Frontal cortex (tissue), 3 donors: ENCODE measurements at regions not wholly inside any gene's neighbourhood (a gene's known extent, or its start where the extent isn't known, plus 50 kb on each side); places are given as distances from the start of the nearest gene placed in this dataset.

Experiments used
- DNase-seq, 2 donors: peaks; one replicate each; pipeline ENCODE4 v3.0.0; 2012; ENCODE audit warnings: low spot score in 2 of 2
- FAIRE-seq: peaks from 2 replicates; lab custom pipeline; 2012; peaks lifted over from hg19 to GRCh38; lab: Jason Lieb, UNC
- donor health status: control.
- donor health status: control.
- donor health status: control.

GRCh38 chr6:56350628-56351260 lies 103.4 kb upstream of the COL21A1 start:
- no peak for FAIRE-seq

DNA sequence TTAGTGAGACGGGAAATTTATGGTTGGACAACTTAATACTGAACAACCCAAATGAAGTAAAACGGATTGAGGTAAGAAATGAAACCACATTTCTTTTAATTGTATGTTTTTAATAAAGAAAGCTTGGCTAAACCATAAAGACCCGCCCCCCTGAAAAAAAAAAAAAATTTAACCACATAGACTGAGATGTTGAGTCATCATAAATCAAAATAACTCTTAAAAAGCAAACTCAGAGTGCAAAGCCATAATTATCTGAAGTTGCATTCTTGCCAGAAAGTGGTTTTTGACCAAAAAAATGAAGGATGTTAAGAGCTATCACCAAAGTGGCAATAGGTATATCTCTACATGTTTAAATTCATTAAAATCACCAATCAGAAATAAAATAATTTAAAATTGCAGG lies 101.8 kb upstream of the COL21A1 start:
- no peak for DNase-seq
- no peak for FAIRE-seq

More at GRCh38 chr6:56350628-56351260, 103.4 kb upstream of the COL21A1 start:
- no peak for DNase-seq

- DNase-seq (no peak), FAIRE-seq (no peak)
Measured at GRCh38 chr6:56348578-56348977, 101.2 kb upstream of the COL21A1 start.

- FAIRE-seq (no peak), DNase-seq (no peak)
Measured at GRCh38 chr6:56347526-56347925, 100.1 kb upstream of the COL21A1 start.

GRCh38 chr6:56346958-56347357 lies 99.6 kb upstream of the COL21A1 start:
- DNase-seq (no peak), FAIRE-seq (no peak)

DNA sequence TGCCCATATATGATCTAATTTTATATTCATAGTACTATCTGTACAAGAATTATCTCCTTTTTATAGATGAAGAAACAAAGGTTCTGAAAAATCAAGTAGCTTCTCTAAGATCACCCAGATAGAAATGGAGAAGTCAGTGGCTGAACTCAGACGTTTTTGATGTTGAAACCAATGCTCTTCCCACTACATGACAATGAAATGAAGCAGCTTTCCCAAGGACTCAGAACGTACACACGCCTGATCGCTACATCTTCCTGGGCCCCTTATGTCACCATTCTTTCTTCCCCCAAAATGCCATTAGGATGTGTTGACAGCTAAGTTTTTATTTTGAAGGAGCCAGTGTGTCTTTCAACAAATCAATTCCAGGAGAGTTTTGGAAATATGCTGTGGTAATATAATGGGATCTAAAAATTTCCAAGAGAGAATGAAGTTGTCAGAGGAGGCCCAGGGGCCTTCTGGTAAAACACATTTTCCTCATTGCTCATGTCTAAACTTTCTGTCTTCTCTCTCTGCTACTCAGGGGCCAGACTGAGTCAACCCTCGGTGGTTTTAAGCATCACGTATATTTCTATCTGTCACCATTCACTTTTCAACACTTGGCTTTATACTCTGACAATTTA lies 98.1 kb upstream of the COL21A1 start:
- no peak for DNase-seq
- FAIRE-seq: no peak

DNA sequence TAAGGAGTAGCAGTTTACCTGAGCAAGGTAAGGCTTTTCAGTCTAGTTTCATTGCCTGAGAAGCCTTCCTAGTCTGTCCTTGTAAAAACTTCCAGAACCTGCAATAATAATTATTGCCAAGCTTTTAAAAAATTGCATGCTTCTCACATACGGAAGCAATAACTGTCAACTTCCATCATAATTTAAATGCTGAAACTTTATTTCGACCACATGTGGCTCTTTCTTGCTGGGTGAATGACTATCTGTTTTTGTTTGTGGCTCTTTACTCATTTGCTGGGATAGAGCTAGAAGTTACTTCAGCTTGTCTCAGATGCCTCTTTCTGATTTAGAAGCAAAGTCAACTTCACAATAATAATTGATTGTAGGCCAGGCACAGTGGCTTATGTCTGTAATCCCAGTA lies 95.9 kb upstream of the COL21A1 start:
- no peak for FAIRE-seq
- DNase-seq: no peak

- no peak for DNase-seq
- FAIRE-seq: no peak
Measured at GRCh38 chr6:56339524-56339923, 92.1 kb upstream of the COL21A1 start.

DNA sequence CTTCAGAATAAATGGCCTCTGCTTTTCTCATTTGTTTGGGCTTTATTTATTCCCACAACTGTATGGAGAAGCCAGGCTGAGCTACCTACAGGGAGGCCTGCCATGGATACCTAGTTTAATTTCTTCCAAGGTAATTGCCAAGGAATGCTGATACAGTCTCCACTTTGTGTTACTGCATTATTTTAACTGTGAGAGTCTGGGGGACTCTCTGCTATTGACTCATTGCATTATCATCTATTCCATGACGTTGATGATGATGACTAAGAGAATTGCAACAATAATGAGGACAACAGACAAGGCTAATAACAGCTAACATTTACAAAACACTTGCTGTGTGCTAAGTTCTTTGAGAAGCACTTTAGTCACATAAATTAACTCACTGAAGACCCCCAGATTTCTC lies 88.3 kb upstream of the COL21A1 start:
- DNase-seq (no peak), FAIRE-seq (no peak)

DNA sequence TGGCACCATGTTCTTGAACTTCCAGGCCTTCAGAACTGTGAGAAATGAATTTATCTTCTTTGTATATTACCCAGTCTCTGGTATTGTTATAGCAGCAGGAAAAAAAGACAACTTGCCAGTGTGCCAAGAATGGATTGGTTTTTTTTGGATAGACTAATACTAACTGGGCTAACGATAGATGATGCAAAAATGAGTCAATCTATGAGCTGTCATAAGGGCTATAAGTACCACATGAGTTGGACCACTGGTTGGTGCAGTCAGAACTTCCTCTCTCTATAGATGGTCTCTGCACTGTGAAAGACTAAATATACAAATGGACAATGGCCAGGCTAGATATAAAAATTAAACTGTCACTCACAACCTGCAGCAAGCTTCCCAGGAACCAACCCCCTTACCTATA lies 87.6 kb upstream of the COL21A1 start:
- DNase-seq (no peak), FAIRE-seq (no peak)

GRCh38 chr6:56329271-56330050 lies 82.1 kb upstream of the COL21A1 start:
- FAIRE-seq (no peak), DNase-seq (no peak)

GRCh38 chr6:56328728-56329090 lies 81.3 kb upstream of the COL21A1 start:
- no peak for DNase-seq
- no peak for FAIRE-seq

DNA sequence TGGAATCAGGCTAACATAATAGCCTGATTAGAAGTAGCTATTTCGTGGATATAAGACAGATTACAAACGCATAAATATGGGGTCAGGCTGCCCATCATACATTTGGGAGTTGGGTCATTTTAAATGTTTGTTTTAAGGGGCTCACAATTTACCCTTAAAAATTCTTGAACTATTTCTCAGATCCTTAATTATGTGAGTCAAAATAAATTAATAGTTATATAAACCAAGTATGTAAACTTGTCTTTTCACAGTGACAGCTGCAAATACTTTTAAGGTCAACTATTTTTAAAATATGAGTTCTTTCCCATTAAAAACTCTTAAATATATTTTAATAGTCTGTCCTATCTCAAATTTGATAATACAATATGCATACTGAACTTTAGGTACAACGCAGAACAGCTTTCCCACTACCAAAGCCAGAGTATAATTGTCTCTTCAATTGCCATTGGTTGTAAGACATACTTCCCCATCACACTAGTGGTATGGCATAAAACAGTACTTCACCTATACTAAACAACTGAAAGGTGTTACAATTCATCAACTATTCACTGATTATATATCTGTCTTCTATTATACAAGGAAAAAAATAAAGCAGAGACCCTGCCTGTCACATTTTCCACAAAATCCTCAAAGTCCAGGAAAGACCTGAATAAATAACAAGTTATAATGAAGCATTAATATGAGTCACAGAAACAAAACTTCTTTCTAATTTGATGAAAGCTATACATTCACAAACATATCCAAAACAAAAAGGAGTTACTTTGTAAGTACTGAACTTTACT lies 80.8 kb upstream of the COL21A1 start:
- FAIRE-seq (no peak), DNase-seq (no peak)

GRCh38 chr6:56324396-56324795 lies 77.0 kb upstream of the COL21A1 start:
- FAIRE-seq (no peak), DNase-seq (no peak)

- FAIRE-seq (no peak), DNase-seq (no peak)
Measured at GRCh38 chr6:56318851-56319250, 71.5 kb upstream of the COL21A1 start.

DNA sequence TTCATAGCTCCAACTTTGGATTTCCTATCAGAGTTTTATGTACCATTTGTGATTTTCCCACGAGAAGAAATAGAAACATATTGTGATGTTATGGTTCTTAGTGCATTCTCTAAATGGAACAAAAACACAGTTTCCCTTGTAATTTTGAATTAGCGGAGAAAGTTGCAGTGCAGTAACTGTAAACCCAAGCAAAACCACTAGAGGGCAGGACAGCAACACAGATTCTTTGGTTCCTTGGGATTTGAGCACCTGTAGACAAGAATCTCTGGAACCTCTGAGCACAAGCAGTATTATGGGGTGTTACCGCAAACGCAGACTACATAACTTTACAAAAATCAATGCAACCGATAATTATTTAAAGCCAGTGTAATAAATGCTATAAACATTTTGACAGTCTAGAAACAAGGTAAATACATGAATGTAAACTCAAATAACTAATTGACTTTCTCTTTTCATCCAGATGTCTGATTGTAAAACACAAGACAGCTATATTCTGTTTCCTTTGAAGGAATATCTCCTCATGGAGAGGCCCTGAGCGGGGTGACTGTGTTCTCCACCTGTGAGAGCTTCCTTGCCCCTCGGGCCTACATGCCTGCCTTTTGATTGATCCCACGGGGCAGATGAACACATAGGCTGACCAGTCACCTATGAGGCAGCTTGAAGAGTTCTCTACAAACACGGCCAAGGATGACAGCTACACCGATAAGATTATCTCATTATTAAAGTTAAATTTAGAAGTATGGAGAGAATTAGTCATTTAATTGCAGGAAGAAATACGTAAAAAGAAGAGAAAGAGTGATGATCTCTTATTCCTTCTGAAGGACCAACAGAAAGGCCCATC lies 67.5 kb upstream of the COL21A1 start:
- no peak for DNase-seq
- FAIRE-seq: no peak

- no peak for FAIRE-seq
- no peak for DNase-seq
Measured at GRCh38 chr6:56311533-56312448, 64.4 kb upstream of the COL21A1 start.

GRCh38 chr6:56311061-56311460 lies 63.7 kb upstream of the COL21A1 start:
- DNase-seq: no peak
- no peak for FAIRE-seq

DNA sequence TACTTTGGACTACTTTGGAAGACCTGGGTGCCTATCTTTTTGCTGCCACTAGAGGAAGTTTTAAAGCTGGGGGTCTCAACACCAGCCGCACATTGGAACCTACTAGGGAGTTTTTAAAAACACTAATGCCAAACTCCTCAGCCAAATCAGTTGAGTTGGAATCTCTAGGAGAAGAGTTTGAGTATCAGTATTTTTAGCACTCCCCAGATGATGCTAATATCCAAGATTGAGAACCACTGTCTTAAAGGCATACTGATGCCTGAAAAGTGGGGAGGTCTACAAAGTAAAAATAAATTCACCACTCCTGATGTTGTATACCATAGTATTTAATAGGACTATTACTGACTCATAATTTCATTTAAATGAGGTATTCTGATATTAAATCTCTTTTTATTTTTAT lies 62.9 kb upstream of the COL21A1 start:
- DNase-seq: no peak

More for the DNA sequence above, 62.9 kb upstream of the COL21A1 start:
- FAIRE-seq: no peak
